Keratinocyte (primary cell): ENCODE measurements at regions not wholly inside any gene's neighbourhood (a gene's known extent, or its start where the extent isn't known, plus 50 kb on each side); places are given as distances from the start of the nearest gene placed in this dataset.

Experiments used
- DNase-seq: peaks from one replicate; pipeline ENCODE4 v3.0.0-alpha.2; 2011; ENCODE audit warnings: low read depth, missing footprints, low spot score
- FAIRE-seq: peaks from 2 replicates; lab custom pipeline; 2011; peaks lifted over from hg19 to GRCh38; lab: Jason Lieb, UNC
- H2AFZ ChIP-seq: 2 replicates; pipeline ENCODE4 v1.6.0; 2012; ENCODE audit warnings: low read length, control low read depth, inconsistent platforms; ENCODE audit not compliant: control insufficient read depth
- H3K27ac ChIP-seq: 2 replicates; pipeline ENCODE4 v1.5.1; 2011; ENCODE audit warnings: low read length; ENCODE audit not compliant: control insufficient read depth, insufficient read depth
- H3K27me3 ChIP-seq: 3 replicates; pipeline ENCODE4 v1.6.0; 2011; ENCODE audit warnings: low read length; ENCODE audit not compliant: control insufficient read depth, insufficient read depth; ENCODE audit errors: extremely low read depth
- H3K36me3 ChIP-seq, 2 experiments: 2 replicates in 1 of 2; 3 replicates in 1 of 2; pipeline ENCODE4 v1.5.1; 2011; ENCODE audit warnings: low read length in 2 of 2, mild to moderate bottlenecking in 1 of 2; ENCODE audit not compliant: control insufficient read depth in 2 of 2, insufficient read depth in 2 of 2; ENCODE audit errors: extremely low read depth in 1 of 2
- H3K4me1 ChIP-seq: 3 replicates; pipeline ENCODE4 v1.5.1; 2011; ENCODE audit warnings: low read length; ENCODE audit not compliant: control insufficient read depth, insufficient read depth; ENCODE audit errors: extremely low read depth
- H3K4me2 ChIP-seq: 3 replicates; pipeline ENCODE4 v1.6.0; 2011; ENCODE audit warnings: low read depth, low read length; ENCODE audit not compliant: control insufficient read depth, insufficient read depth; ENCODE audit errors: extremely low read depth
- H3K4me3 ChIP-seq, 3 experiments: fragments of 200-600 bp in 1 of 3; sonication (generic) in 1 of 3; 2 replicates in 2 of 3; 3 replicates in 1 of 3; pipeline ENCODE4 v1.5.1; 2011 to 2016; ENCODE audit warnings: low read length in 3 of 3, mild to moderate bottlenecking in 3 of 3, control low read depth in 2 of 3, inconsistent platforms in 1 of 3, low read depth in 1 of 3, mixed read lengths in 1 of 3, mixed run types in 1 of 3, moderate library complexity in 1 of 3; ENCODE audit not compliant: control insufficient read depth in 2 of 3, insufficient read depth in 2 of 3; ENCODE audit errors: extremely low read depth in 1 of 3
- H3K79me2 ChIP-seq: 2 replicates; pipeline ENCODE4 v1.6.0; 2012; ENCODE audit warnings: low read length; ENCODE audit not compliant: control insufficient read depth, insufficient read depth
- H3K9ac ChIP-seq: 3 replicates; pipeline ENCODE4 v1.6.0; 2011; ENCODE audit warnings: low read length; ENCODE audit not compliant: control insufficient read depth, insufficient read depth; ENCODE audit errors: extremely low read depth
- H3K9me1 ChIP-seq: 3 replicates; pipeline ENCODE4 v1.6.0; 2011; ENCODE audit warnings: low read length; ENCODE audit not compliant: control insufficient read depth, insufficient read depth; ENCODE audit errors: extremely low read depth
- H3K9me3 ChIP-seq: 2 replicates; pipeline ENCODE4 v1.5.1; 2012; ENCODE audit warnings: low read depth, low read length; ENCODE audit not compliant: control insufficient read depth
- H4K20me1 ChIP-seq: 3 replicates; pipeline ENCODE4 v1.6.0; 2011; ENCODE audit warnings: low read length; ENCODE audit not compliant: control insufficient read depth, insufficient read depth; ENCODE audit errors: extremely low read depth
- CTCF ChIP-seq, 3 experiments: IDR thresholded peaks in 1 of 3; conservative IDR thresholded peaks in 1 of 3; optimal IDR thresholded peaks in 1 of 3; 2 replicates in 2 of 3; 3 replicates in 1 of 3; pipeline versions ENCODE3 to v1.5.1; 2011; ENCODE audit warnings: low read length in 3 of 3, mild to moderate bottlenecking in 3 of 3, moderate library complexity in 2 of 3, control low read depth in 1 of 3, inconsistent platforms in 1 of 3; ENCODE audit not compliant: insufficient read depth in 2 of 3; ENCODE audit errors: extremely low read depth in 1 of 3
- EZH2 ChIP-seq: IDR thresholded peaks from one replicate; pipeline ENCODE4 v1.6.1; 2012; ENCODE audit warnings: inconsistent platforms, mild to moderate bottlenecking, low read length, moderate library complexity
- dilution Hi-C: fragments of 300-500 bp; cut with MboI; formaldehyde crosslinking; loops from one replicate; pipeline ENCODE4 v1.7.0; 2020; ENCODE audit warnings: low sequenced_read_pairs; ENCODE audit not compliant: extremely low pct_ligation_motif_present

GRCh38 chr1:199010492-199010891 is 371.7 kb downstream of the PTPRC start:
- FAIRE-seq (no peak), DNase-seq (no peak)
- no peaks in the 10 kb centered on the region for H3K36me3 ChIP-seq
- no peaks in the 10 kb centered on the region for H3K4me1 ChIP-seq
- H3K9ac ChIP-seq = no peak overlapping the region
- H3K4me3 ChIP-seq = no peak overlapping the region
- H3K4me2 ChIP-seq = no peak overlapping the region
- H3K27me3 ChIP-seq = no peaks in the 10 kb centered on the region
- no peaks in the 10 kb centered on the region for H3K9me3 ChIP-seq
- no peaks in the 10 kb centered on the region for H3K79me2 ChIP-seq
- no peak overlapping the region for H2AFZ ChIP-seq
- no peaks in the 10 kb centered on the region for H3K9me1 ChIP-seq
- dilution Hi-C loops = no loop called here
- TF ChIP-seq CTCF (optimal IDR thresholded peaks at IDR 0.05 in 1 of 3, IDR thresholded peaks at IDR 0.05 in 1 of 3, conservative IDR thresholded peaks at IDR 0.05 in 1 of 3; ENCODE audit: extremely low read depth in 1 of 3, insufficient read depth in 2 of 3, low read length in 3 of 3) (no peak), EZH2 (no peak)
- H3K27ac ChIP-seq = no peak overlapping the region
- H4K20me1 ChIP-seq = no peaks in the 10 kb centered on the region

GRCh38 chr1:199010933-199011332 is 372.1 kb downstream of the PTPRC start:
- Histone ChIP-seq H3K4me1 (no peaks in the 10 kb centered on the region), H3K4me3 (no peak overlapping the region), H4K20me1 (no peaks in the 10 kb centered on the region), H3K9ac (no peak overlapping the region), H3K36me3 (no peaks in the 10 kb centered on the region), H3K4me2 (no peak overlapping the region), H2AFZ (no peak overlapping the region), H3K79me2 (no peaks in the 10 kb centered on the region), H3K27ac (no peak overlapping the region), H3K27me3 (no peaks in the 10 kb centered on the region), H3K9me3 (no peaks in the 10 kb centered on the region), H3K9me1 (no peaks in the 10 kb centered on the region)
- no peak for DNase-seq
- FAIRE-seq = peak; percentile 56
- TF ChIP-seq CTCF (optimal IDR thresholded peaks at IDR 0.05 in 1 of 3, IDR thresholded peaks at IDR 0.05 in 1 of 3, conservative IDR thresholded peaks at IDR 0.05 in 1 of 3; ENCODE audit: extremely low read depth in 1 of 3, insufficient read depth in 2 of 3, low read length in 3 of 3) (no peak), EZH2 (no peak)
- dilution Hi-C loops = no loop called here
